Activated CD8-positive, alpha-beta memory T cell treated with anti-CD3 and anti-CD28 coated beads, Interleukin-2, amount 50 U/mL, for 1 hour (primary cell): ENCODE measurements at regions not wholly inside any gene's neighbourhood (a gene's known extent, or its start where the extent isn't known, plus 50 kb on each side); places are given as distances from the start of the nearest gene placed in this dataset.
"Not testable (repeated sequence)": the region's sequence is repeated elsewhere in the genome, so short reads cannot be mapped to it uniquely, and the experiment has no call there.

ENCODE experiments used
- DNase-seq: peaks from one replicate; pipeline ENCODE4 v3.0.0-alpha.2; 2020; ENCODE audit errors: extremely low read depth

- DNase-seq: no peak
Observed at GRCh38 chr16:85220964-85221731, 108.9 kb upstream of the CIBAR2 start.

DNA sequence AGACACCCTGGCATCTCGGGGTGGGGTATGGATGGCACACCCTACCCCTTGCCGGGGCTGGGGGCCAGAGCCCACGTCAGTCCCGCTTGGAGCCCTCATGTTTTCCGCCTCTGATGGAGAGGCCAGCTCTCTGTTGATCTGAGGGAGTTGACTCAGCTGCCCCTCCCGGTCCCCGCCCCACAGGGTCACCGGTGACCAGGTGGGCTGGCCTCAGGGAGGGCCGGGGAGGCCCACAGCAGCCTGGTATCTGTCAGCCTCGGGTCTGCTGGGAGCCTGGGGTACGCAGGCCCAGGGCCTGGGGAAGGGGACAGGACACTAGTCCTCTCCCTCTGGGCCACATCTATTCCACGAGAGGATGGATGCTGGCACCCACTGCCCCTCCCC lies 109.5 kb upstream of the CIBAR2 start:
- DNase-seq: no peak

GRCh38 chr16:85222155-85222863 lies 110.0 kb upstream of the CIBAR2 start:
- DNase-seq: no peak

DNA sequence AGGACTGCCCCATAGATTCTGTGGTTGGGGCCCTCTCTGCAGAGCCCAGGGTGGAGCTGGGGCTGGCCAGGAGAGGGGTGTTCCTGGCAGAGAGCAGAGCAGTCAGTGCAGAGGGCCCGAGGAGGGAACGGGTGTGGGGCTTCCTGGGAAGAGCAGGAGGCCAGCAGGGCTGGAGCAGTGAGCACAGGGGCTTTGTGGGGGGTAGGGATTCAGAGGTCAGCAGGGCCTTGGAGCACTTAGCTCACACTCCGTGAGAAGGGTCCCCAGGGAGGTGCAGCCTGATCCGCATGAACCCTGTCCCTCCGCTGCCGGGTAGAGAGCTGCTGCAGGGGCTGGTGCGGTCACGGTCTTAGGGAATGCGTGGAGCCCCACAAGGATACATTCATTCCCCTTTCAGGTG lies 113.0 kb upstream of the CIBAR2 start:
- DNase-seq: no peak

DNA sequence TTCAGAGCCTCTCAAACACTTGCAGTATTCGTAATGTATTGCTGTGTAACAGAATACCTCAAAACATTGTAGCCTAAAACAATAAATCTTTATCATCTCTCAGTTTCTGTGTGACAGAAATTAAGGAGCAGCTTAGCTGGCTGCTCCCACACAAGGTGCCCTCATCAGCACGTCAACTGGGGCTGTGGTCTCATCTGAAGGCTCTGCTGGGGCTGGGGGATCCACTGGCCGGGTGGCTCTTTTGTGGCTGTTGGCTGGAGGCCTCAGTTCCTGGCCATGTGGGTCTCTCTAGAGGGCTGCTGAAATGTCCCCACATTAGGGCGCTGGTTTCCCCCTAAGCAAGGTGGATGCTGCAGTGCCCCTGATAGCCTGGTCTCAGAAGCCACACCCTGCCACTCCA lies 113.4 kb upstream of the CIBAR2 start:
- no peak for DNase-seq

DNA sequence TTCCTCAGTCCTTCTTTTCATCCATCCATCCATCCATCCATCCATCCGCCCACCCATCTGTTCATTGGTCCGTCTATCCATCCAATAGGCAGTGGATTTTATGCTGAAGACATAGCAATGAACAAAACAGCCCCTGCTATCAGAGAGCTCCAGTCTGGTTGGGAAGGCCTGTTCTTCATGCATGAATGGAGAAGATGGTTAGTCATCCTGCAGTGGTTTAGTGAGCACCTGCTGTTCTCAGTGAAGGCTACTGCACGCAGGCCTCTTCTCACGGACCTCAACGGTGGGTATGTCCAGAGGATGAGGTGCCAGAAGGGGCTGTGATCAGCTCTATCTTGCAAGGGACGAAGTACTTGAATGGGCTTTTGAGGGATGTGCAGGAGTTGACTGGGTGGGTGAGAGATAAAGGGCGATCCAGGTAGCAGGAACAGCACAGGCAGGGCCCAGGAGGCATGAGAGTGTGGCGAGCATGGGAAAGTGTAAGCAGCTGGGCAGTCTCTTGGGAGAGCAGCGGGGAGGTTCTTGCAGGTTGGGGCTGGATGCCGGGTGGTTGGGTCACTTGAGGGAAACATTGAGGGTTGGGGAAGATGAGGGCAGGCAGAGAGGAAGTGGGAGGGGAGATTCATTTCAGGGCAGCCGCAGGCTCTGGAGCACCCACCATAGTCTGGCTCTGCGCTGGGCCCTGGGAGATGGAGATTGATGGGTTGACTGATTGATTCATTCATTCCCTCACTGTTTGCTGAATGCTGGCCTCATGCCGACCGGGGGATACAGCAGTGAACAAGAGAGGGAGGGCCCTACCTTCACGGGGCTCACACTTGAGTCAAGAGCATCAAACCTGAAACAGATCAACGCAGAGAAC lies 115.0 kb upstream of the CIBAR2 start:
- no peak for DNase-seq

- DNase-seq: no peak
Observed at GRCh38 chr16:85227946-85228862, 115.9 kb upstream of the CIBAR2 start.

- DNase-seq: no peak
Observed at GRCh38 chr16:85228970-85229430, 116.7 kb upstream of the CIBAR2 start.

DNA sequence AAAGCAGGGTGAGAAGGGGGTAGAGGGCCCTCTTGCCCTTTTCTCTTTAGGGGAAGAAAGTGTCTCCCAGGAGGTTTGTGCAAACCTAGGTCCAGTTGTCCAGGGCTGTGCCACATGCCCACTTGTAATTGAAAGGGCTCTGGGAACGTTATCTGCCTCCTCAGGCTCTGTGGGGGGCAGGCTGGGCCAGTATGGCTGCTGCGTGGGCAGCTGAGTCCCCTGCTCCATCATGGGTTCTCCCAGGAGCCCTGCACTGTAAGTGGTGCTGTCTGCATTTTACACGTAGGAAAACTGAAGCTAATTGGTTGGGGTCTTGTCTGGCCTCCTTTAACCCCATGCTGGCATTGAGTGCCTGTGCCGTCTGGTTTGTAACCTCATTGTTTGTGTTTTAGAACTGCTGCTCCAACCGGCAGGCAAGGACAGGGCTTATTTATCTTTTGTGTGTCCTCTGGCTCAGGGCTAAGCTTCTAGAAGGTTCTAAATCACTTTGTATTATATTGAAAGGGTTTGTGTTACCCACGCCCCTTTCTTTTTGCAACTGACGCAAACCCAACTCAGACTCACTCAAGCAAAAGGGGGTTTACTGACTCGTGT lies 117.7 kb upstream of the CIBAR2 start:
- no peak for DNase-seq

- DNase-seq: not testable (repeated sequence)
Observed at GRCh38 chr16:85230764-85231383, 118.6 kb upstream of the CIBAR2 start.

DNA sequence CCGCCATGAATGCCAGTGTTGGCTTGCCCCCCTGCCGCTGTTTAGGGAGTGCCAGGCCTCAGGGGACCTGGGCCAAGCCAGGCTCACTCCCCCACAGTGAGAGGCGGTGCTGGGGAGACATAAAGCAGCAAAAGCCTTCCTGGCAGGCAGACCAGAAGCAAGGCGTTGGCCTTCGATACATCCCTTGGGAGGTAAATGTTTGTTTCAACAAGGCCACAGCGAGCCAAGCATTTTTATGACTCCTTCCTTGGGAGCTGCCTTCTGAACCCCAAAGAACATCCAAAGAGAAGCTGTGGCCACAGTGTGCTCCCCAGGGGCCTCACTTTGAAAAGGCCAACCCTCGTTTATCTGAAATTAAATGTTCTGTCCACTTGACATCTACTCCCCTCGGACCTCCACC lies 119.7 kb upstream of the CIBAR2 start:
- DNase-seq: no peak

DNA sequence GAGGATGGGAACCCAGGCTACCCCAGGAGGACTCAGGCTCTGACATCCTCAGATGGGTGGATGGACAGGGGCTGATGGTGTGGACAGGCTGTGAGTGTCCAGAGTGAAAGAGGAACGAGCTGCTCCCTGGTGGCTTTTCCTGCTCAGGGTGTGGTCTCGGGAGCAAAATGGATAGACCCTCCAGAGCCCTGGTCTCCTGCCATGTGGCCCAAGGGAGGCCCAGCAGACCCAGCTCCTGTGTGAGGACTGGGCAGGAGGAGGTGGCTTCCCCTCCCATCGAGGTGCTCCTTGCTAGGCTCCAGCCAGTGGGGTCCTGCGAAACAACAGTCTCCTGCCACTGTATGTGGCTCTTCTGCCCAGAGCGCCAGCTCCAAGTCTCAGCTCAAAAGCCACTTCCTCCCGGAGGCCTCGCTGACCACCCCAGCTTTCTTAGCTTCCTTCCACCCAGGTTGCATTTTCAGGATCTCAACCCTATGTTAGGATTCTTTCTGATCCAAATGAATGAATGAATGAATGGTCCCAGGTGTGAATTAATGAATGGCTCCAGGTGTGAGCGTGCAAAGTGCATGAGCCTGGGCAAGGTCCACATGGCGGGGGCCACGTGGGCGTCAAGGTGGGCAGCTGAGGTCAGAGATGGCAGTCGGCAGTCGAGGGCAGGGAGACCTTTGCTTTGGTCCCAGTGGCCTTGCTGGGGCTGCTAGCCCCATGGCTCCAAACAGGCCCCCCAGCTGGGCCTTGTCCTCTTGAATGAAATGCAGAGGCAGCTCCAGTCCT lies 120.3 kb upstream of the CIBAR2 start:
- no peak for DNase-seq

- no peak for DNase-seq
Observed at GRCh38 chr16:85233516-85233915, 121.2 kb upstream of the CIBAR2 start.

DNA sequence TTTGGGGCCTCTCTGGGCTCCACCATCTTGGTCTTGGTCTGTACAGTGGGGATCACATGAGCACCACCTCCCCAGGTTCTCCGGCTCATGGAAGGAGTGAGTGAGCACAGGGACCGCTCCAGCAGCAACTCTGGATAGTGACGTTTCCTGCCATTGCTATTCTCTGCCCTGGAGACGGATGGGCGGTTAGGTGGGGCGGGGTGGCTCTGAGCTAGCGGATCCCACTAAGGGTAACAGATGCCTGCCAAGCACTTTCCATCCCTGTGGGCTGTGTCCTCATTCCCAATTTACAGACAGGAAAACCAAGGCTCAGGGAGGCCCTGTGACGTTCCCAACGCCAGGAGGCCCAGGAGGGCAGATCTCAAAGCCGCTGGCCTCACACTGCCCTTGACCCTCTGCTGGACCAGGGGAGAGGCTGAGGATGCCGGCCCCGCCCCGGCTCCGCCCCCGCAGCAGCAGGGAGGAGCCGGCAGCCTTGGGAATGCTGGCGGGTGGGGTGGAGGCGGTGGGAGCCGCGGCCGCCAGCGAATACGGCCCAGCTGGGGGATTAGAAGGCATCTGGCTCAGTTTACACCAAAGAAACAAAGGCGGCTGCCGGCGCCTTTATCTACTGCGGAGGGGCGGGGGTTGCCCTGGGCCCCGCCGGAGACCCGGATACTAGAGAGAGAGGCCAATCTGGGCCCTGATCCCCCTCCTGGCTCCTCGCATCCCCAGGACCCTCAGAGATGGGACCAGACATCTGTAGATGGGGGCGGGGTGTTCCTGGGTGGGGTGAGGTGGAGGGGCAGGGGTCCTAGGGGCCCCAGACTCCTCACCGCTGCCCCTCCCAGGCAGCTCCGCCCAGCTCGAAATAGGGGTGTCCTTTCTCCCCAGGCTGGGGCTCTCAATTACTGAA lies 122.3 kb upstream of the CIBAR2 start:
- no peak for DNase-seq

DNA sequence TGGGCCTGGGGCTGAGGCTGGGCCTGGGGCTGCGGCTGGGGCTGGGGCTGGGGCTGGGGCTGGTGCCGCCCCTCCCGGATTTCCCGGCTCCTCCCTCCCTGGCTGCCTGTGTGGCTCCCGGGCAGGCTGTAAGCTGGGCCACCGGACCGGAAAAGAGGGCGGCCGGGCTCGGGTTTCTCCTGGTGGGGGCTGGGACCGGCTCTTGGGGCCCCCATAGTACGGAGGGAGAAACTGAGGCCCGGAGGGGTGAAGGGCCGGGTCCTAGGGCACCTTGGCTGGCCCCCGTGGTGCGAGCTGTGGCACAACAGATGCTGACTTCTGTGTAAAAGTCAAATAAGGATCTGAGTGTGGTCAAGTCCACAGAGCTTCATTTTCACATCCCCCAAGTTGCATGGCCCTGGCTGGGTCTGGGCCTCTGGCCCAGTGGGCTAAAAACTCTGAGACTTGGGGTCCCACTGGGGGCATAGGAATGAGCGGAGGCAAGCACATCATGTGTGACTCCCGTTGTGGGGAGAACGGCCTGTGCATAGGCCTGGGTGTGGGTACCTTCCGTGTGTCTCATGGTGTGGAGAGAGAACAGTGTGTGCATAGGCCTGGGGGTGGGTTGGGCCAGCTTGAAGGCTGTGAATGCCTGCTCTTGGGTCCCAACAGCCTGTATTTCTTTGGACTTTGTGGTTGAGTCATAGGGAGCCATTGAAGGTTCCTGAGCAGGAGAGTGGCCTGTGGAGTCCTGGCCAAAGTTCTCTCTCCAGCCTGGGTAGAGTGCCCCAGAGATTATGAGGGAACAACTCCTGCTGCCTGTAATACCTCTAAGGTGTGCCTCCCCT lies 123.9 kb upstream of the CIBAR2 start:
- no peak for DNase-seq

GRCh38 chr16:85236818-85237150 lies 124.5 kb upstream of the CIBAR2 start:
- DNase-seq: no peak

DNA sequence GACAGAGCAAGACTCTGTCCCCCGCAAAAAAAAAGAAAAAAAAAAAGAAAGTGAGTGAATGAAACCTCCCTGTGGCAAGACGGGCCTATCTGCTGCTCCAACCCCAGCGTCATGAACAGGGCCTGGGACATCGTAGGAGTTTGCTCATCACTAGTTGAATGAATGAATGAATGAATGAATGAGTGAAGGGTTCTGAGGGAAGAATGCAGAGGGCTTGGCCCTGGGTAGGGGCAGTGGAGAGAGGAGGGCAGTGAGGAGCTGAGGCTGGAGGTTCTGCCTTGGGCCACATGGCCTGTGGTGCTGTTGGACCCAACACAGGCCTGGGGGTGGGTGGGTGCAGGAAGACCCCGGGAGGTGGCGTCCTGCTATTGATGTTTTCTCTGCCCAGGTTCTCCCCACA lies 125.5 kb upstream of the CIBAR2 start:
- no peak for DNase-seq

DNA sequence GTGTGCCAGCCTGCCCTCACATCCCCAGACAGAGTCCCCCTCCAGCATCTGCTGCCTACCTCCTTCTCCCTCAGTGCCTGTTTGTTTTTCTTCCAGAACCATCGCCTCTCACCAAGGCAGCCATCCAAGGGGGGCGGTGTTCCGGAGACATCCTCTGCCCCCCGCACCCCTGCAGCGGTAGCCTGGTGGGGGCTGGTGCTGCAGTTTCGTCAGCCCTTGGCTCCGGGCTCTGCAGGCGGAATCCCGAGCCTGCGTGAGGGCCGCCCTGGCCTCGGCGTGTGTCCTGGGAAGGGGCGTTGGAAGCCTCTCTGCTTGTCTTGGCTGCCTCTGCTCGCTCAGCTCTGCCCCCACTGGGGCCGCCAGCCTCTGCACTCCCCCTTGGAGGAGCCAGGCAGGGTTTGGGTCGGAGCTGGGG lies 126.0 kb upstream of the CIBAR2 start:
- DNase-seq: no peak
